Stimulated activated CD8-positive, alpha-beta memory T cell treated with anti-CD3 and anti-CD28 coated beads, Interleukin-12 subunit alpha, Interleukin-12 subunit beta, amount 100 ng/mL, for 24 hours (primary cell): ENCODE measurements at regions not wholly inside any gene's neighbourhood (a gene's known extent, or its start where the extent isn't known, plus 50 kb on each side); places are given as distances from the start of the nearest gene placed in this dataset.

Experiments
- DNase-seq: peaks from one replicate; pipeline ENCODE4 v3.0.0-alpha.2; 2020; ENCODE audit errors: extremely low read depth

- no peak for DNase-seq
These were observed 120.0 kb upstream of the SNTG2 start for GRCh38 chr2:830419-831224.

- no peak for DNase-seq
These were observed 121.6 kb upstream of the SNTG2 start for GRCh38 chr2:829047-829446.

GRCh38 chr2:824954-825353, 125.7 kb upstream of the SNTG2 start:
- DNase-seq, result no peak

- DNase-seq, result no peak
These were observed 126.1 kb upstream of the SNTG2 start for GRCh38 chr2:824524-824923.

GRCh38 chr2:821546-821945, 129.1 kb upstream of the SNTG2 start:
- no peak for DNase-seq

- no peak for DNase-seq
These were observed 131.0 kb upstream of the SNTG2 start for GRCh38 chr2:819601-820000.

- no peak for DNase-seq
These were observed 131.5 kb upstream of the SNTG2 start for GRCh38 chr2:819121-819520.

GRCh38 chr2:817336-818015, 133.2 kb upstream of the SNTG2 start:
- DNase-seq, result no peak

GRCh38 chr2:816278-816677, 134.4 kb upstream of the SNTG2 start:
- DNase-seq, result no peak

GRCh38 chr2:810397-810796, 133.2 kb upstream of the TMEM18 start:
- DNase-seq, result no peak

- no peak for DNase-seq
These were observed 130.1 kb upstream of the TMEM18 start for GRCh38 chr2:807300-807699.

- no peak for DNase-seq
These were observed 128.5 kb upstream of the TMEM18 start for GRCh38 chr2:805664-806063.

- no peak for DNase-seq
These were observed 120.8 kb upstream of the TMEM18 start for GRCh38 chr2:797993-798392.

- DNase-seq, result no peak
These were observed 120.3 kb upstream of the TMEM18 start for GRCh38 chr2:797556-797955.

- no peak for DNase-seq
These were observed 119.2 kb upstream of the TMEM18 start for GRCh38 chr2:796141-796985.

- no peak for DNase-seq
These were observed 118.4 kb upstream of the TMEM18 start for GRCh38 chr2:795531-796041.

- no peak for DNase-seq
These were observed 117.5 kb upstream of the TMEM18 start for GRCh38 chr2:794554-795241.

GRCh38 chr2:793236-793635, 116.0 kb upstream of the TMEM18 start:
- DNase-seq, result no peak

- DNase-seq, result no peak
These were observed 115.5 kb upstream of the TMEM18 start for GRCh38 chr2:792687-793086.

GRCh38 chr2:790634-791245, 113.5 kb upstream of the TMEM18 start:
- DNase-seq, result no peak

- DNase-seq, result no peak
These were observed 112.9 kb upstream of the TMEM18 start for GRCh38 chr2:790081-790480.
